Stimulated activated CD8-positive, alpha-beta memory T cell treated with anti-CD3 and anti-CD28 coated beads, Interleukin-4, amount 100 ng/mL, for 4 hours (primary cell): ENCODE measurements at regions not wholly inside any gene's neighbourhood (a gene's known extent, or its start where the extent isn't known, plus 50 kb on each side); places are given as distances from the start of the nearest gene placed in this dataset.

Source experiments
- DNase-seq, 2 donors: peaks; one replicate each; pipeline ENCODE4 v3.0.0-alpha.2; 2020; ENCODE audit warnings: low read depth in 2 of 2, low spot score in 1 of 2

- DNase-seq = no peak
These were observed 52.8 kb downstream of the PPP1R2C start for GRCh38 chrX:42725196-42725595.

DNA sequence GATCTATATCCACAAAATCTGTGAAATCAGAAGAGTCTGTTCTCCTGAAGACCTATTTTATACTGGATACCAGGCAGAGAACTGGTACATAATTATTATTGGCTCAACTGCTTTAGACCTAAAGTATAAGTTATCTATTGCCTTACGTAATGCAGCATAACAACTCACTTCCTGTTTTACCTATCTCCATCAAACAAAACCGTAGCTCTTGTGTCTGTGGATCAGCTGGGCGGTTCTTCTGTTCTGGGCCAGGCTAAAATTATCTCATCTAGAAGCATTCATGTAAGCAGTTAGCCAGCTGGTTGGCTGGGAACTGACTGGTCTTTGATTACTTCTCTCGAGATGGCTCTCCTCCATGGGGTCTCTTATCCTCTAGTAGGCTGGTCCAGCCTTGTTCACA, 57.8 kb downstream of the PPP1R2C start:
- DNase-seq = no peak

DNA sequence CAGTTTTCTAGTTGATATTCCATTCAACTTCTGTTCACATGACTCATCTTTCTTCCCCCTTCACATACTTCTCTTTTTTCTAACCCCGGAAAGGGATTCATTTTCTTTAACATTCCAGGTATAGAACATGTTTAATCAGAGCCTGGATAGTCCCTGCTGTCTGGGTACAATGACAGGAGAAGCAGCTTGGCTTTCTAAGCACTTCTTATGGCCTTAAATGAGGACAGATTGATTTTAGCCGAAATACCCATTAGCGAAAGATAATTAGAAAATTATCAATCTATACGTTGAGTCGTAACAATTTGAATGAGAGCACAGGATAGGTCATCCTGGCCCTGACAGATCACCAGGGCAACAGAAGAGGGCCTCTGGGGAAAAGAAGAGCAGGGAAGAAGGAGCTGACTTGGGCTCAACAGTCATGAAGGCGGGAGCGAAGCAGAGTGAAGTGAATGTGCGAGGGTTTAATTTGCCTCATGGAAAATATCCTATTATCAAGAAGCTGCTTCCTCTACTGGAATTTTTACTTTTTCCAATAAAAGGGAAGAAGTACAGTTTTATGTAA, 62.2 kb downstream of the PPP1R2C start:
- DNase-seq = no peak

DNA sequence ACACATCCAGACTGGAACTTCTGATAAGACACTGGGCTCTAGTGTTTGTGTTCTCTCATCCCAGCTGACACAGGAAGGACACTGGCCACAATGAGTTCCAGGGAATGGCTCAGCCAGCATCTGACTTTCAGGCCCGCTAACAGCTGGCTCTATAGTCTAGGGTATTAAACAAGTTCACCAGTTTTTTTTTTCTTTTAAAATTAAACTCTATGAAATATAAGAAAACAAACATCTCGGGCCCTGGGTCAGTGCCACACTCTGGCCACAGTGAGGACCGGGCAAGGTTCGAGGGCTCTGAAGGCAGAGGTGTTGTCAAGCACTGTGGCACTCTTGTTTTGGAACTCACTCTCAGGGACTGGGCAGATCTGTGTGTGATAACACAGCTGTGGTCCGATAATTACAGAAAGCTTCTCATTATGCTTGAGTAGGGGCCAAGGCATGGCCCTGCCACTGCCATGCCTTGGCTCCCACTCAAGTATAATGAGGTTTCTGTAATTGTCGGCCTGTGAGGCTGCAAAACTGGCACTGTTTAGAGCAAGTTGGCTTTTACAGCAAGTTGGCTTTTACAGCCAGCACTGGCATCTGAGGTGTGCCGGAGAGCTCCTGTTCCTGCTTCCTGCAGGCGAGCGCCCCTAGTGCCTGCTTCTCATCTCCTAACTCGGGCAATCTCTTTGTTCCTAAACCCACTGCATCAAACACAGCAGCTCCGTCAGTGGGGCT, 62.8 kb downstream of the PPP1R2C start:
- DNase-seq = peak in 1 of 2 donors; percentile 1

GRCh38 chrX:42710452-42710851, 67.5 kb downstream of the PPP1R2C start:
- DNase-seq = no peak

- no peak for DNase-seq
These were observed 69.7 kb downstream of the PPP1R2C start for GRCh38 chrX:42708222-42708621.

DNA sequence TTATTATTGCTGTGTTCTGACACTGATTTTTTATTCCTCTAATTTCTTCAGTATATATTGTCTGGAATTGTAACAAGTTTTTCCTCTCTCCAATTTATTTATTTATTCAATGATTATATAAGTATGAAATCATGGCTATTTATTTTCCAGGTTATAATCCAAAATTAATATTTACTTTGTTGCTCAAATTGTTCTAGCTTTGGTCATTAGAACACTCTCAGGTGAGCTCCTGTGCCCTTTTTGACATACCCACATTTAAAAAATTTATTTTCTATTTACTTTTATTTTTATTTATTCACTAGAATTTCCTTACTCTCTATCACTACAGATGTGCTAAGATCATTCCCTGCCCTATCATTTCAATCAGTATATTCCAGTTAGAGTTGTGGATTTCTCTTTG, 70.2 kb downstream of the PPP1R2C start:
- DNase-seq = no peak

- no peak for DNase-seq
These were observed 73.5 kb downstream of the PPP1R2C start for GRCh38 chrX:42704454-42704853.

DNA sequence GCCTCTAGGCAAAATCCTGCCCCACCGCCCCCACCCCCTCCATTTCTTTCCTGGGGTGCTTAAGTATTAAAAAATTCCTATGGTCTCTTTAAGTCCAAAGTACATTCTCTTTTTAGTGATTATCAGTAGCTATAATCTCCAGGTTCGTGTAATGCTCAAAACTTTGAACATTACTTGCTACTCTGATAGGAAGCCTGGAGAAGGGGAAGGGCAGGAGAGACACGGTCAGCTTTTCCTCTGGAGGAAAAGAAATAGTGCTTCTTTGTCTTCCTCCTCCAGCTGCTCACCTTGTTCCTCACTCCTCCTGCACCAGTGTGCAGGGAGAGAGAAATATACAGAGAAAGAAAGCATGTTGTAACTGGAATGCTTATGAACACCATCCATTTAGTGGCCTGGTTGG, 80.4 kb downstream of the PPP1R2C start:
- no peak for DNase-seq

DNA sequence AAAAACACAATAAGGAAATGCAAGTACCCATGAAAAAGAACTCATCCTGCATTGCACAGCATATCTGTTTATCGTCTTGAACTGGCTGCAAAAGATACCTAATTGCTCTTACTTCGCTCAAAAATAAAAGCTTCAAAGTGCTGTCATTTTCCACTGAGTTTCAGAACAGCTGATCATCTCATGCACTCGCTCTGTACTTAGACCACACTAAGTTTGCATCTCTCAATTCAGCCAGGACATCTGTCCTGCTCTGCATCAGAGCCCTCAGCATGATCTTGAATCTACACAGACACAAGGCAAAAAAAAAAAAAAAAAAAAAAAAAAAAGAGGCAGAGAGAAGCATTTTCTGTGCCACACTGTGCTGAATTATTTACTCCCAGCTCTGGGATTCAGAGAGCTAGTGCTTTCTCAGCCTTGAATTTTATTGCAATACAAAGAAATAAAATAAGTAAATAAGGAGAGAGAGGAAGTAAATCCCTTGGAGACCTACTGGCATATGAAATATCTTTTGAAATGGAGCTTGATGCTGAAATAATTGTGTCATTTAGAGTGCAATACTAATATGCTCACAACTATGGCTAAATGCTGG, 81.3 kb downstream of the PPP1R2C start:
- no peak for DNase-seq

DNA sequence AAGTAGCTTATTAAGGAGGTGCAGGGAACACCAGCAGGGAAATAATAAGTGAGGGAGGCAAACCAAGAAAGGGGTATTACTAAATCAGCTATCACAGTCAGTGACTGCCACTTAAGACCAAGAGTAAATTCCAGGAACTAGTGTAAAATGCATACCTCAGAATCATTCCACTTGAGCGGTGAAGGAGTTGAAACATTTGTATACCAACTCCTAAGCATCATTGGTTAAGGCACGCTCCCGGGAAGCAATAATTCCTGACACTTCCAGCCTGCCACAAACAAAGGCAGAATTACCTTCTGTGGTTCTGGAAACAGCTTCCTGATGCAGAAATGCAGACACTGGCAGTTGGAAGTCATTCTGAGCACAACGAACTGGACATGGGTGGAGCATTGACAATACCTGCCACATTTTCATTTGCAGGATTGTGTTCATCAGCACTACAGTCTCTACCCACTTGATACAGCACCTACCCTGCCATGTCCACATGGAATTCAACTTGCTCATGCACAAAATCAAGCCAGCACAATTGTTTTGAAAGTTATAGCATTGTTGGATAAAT, 82.1 kb downstream of the PPP1R2C start:
- DNase-seq = no peak

- DNase-seq = no peak
These were observed 83.6 kb downstream of the PPP1R2C start for GRCh38 chrX:42694260-42694815.

DNA sequence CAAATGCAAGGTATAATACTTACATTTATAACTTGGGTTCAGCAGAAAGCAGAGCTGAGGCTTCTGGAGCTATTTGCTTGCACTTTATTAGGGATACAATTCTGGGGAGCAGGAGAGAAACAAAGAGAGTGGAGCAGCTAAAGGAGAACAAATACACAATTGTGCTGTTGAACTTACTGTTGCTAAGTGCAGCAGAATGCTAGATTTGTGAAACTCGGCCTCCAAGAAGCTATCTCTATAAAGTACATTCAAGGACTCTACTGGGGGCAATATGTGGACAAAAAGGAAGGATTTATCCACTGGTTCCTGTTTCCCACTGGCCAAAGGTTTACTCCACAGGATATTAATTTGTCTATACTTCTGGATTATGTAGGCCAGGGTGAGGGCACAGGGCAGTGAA, 86.8 kb downstream of the PPP1R2C start:
- no peak for DNase-seq

- DNase-seq = no peak
These were observed 91.3 kb downstream of the PPP1R2C start for GRCh38 chrX:42686706-42687105.

- no peak for DNase-seq
These were observed 91.7 kb downstream of the PPP1R2C start for GRCh38 chrX:42686296-42686695.

DNA sequence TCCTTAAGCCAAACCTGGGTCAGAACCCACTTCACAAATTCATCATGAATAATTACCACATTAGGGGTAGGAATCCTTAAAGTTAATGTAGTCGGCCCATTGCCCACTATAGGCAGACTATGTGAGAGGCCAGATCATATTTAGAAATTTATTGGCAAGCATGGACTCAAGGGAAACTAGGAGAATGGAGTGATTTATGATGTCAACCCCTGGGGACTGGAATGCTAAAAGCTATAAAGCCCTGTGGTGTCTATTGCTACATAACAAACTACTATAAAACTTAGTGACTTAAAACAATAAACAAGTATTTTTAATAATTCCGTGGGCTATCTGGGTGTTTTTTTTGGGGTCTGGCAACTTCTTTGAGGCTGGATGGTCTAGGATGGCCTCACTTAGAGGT, 93.9 kb downstream of the PPP1R2C start:
- no peak for DNase-seq

DNA sequence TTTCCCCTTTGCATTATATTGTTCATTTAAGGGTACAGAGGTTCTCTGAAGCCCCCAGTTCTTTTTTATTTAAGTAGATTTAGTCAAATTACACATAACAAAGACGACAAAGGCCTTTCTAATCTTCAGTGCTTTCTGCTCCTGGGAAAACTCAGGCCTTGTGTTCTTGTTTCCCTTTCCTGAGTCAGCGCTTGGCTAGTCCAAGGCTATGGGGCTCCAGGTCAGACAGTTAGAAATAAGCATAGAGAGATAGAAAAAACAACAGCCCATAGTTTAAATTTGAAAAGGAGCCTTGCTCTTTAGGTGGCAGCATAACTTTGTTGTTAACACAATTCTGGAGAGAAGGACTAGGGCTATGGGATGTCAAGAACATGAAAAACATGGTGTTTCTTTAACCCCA, 97.3 kb downstream of the PPP1R2C start:
- no peak for DNase-seq

DNA sequence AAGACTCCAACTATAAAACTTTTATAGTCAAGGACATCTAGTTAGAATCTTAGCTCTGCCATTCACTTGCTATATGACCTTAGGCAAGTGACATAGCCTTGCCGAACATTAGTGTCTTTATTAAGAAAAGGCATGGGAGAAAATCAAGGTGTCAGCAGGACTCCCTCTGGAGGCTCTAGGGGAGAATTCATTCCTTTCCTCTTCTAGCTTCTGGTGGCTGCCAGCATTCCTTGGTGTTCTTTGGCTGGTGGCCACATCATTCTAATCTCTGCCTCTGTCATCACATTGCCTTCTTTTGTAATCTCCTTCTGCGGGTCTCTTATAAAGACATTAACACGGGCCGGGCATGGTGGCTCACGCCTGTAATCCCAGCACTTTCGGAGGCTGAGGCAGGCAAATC, 99.8 kb downstream of the PPP1R2C start:
- DNase-seq = no peak

GRCh38 chrX:42673301-42673810, 104.6 kb downstream of the PPP1R2C start:
- no peak for DNase-seq

DNA sequence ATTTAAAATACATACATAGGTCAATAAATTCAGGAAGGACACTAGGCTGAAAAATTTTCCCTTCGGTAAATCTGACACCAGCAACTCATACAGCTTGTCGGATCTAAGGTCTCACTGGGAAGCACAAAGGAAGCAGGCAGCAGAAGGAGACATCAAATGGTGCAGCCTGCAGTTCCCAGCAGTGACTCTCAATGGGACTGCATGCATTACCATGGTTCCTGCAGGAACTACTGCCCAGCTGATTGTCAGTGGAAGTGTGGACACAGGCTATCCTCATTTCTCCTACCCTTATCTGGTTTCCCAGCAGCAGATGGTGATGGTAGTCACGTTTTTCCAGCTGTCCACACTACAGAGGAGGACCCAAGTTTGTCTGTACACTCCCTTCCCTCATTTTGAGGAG, 113.3 kb downstream of the PPP1R2C start:
- DNase-seq = no peak

- no peak for DNase-seq
These were observed 149.5 kb downstream of the PPP1R2C start for GRCh38 chrX:42628471-42628870.

DNA sequence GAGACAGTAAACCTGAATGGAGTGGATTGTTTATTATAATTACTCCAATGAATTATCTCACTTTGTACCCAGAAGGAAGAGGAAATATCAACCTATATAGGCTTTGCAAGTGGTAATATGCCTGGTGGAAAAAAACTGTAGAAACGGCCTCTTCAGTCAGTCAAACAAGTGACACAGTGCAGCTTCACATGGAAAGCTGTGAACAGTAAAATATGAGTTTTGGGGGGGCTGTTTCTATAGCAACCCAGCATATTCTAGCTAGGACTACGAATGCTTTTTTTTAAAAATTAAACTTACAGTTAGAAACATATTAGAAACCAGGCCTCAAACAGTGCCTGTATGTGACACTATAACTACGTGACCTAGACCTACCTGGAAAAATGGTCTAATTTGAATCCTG, 150.1 kb downstream of the PPP1R2C start:
- DNase-seq = no peak
